ENCODE measurements at regions not wholly inside any gene's neighbourhood (a gene's known extent, or its start where the extent isn't known, plus 50 kb on each side); places are given as distances from the start of the nearest gene placed in this dataset.

- Histone ChIP-seq H3K79me2 (replicated peaks; ENCODE audit: insufficient read depth, low read length) (no peaks in the 10 kb centered on the region), H3K27ac (ENCODE audit: low read length) (no peak overlapping the region), H3K9me3 (ENCODE audit: low read length) (no peaks in the 10 kb centered on the region), H3K36me3 (ENCODE audit: insufficient read depth, low read length) (no peaks in the 10 kb centered on the region), H3F3A (ENCODE audit: insufficient read depth, low read length, poor library complexity, severe bottlenecking) (no peaks in the 10 kb centered on the region), H3K9ac (ENCODE audit: low read length) (no peak overlapping the region), H2AFZ (ENCODE audit: low read depth, low read length) (no peak overlapping the region), H4K20me1 (ENCODE audit: insufficient read depth) (no peaks in the 10 kb centered on the region), H3K9me2 (ENCODE audit: insufficient read depth, low read length) (no peaks in the 10 kb centered on the region), H3K4me2 (ENCODE audit: low read length) (no peak overlapping the region), H3K4me3 (ENCODE audit: low read length) (no peak overlapping the region), H3K27me3 (ENCODE audit: insufficient read depth, low read depth, low read length) (no peaks in the 10 kb centered on the region)
- no peak for TF ChIP-seq MXI1 (conservative IDR thresholded peaks at IDR 0.05; ENCODE audit: poor library complexity, severe bottlenecking)
- no peak for TF ChIP-seq TAF1 (IDR thresholded peaks at IDR 0.05; ENCODE audit: low read depth)
- no peak for TF ChIP-seq EZH2 (IDR thresholded peaks at IDR 0.05; ENCODE audit: borderline replicate concordance, insufficient read depth, low read length, poor library complexity, severe bottlenecking)
These were observed 455.3 kb downstream of the MEIS1 start for GRCh38 chr2:66890166-66890742.

GRCh38 chr2:66895206-66895605 lies 460.3 kb downstream of the MEIS1 start:
- H3K27ac ChIP-seq (ENCODE audit: low read length): no peak overlapping the region
- H3K27me3 ChIP-seq (ENCODE audit: insufficient read depth, low read depth, low read length): no peaks in the 10 kb centered on the region
- TF ChIP-seq POLR2AphosphoS5 (IDR thresholded peaks at IDR 0.05) (no peak), EP300 (conservative IDR thresholded peaks at IDR 0.05; ENCODE audit: poor library complexity, severe bottlenecking) (no peak), CTCF (IDR thresholded peaks at IDR 0.05; ENCODE audit: poor library complexity, severe bottlenecking) (no peak), MXI1 (conservative IDR thresholded peaks at IDR 0.05; ENCODE audit: poor library complexity, severe bottlenecking) (no peak), EZH2 (IDR thresholded peaks at IDR 0.05; ENCODE audit: borderline replicate concordance, insufficient read depth, low read length, poor library complexity, severe bottlenecking) (no peak), RAD21 (conservative IDR thresholded peaks at IDR 0.05) (no peak), REST (IDR thresholded peaks at IDR 0.05; ENCODE audit: borderline replicate concordance) (no peak), TAF1 (IDR thresholded peaks at IDR 0.05; ENCODE audit: low read depth) (no peak), SMC3 (conservative IDR thresholded peaks at IDR 0.05; ENCODE audit: poor library complexity) (no peak)
- H3K9ac ChIP-seq (ENCODE audit: low read length): no peak overlapping the region
- H3K36me3 ChIP-seq (ENCODE audit: insufficient read depth, low read length): no peaks in the 10 kb centered on the region
- H3K9me3 ChIP-seq (ENCODE audit: low read length): no peaks in the 10 kb centered on the region
- H2AFZ ChIP-seq (ENCODE audit: low read depth, low read length): no peak overlapping the region
- no peak overlapping the region for H3K4me3 ChIP-seq (ENCODE audit: low read length)
- no peaks in the 10 kb centered on the region for H4K20me1 ChIP-seq (ENCODE audit: insufficient read depth)
- H3K4me2 ChIP-seq (ENCODE audit: low read length): no peak overlapping the region
- no peaks in the 10 kb centered on the region for H3F3A ChIP-seq (ENCODE audit: insufficient read depth, low read length, poor library complexity, severe bottlenecking)
- no peaks in the 10 kb centered on the region for H3K79me2 ChIP-seq (replicated peaks; ENCODE audit: insufficient read depth, low read length)
- H3K9me2 ChIP-seq (ENCODE audit: insufficient read depth, low read length): no peaks in the 10 kb centered on the region
